Transverse colon (tissue), 4 donors: ENCODE measurements at regions not wholly inside any gene's neighbourhood (a gene's known extent, or its start where the extent isn't known, plus 50 kb on each side); places are given as distances from the start of the nearest gene placed in this dataset.

Experiments used
- CTCF ChIP-seq, 5 experiments: fragments of 200-600 bp in 3 of 5; fragments of 450-650 bp in 2 of 5; sonication (generic) in 3 of 5; IDR thresholded peaks; 1 replicate in 2 of 5; 2 replicates in 3 of 5; pipeline ENCODE4 v1.5.1; 2016 to 2017; ENCODE audit warnings: antibody characterized with exemption in 5 of 5, inconsistent platforms in 3 of 5, mild to moderate bottlenecking in 2 of 5, moderate library complexity in 1 of 5
- POLR2AphosphoS5 ChIP-seq, 3 donors: sonication (generic); formaldehyde crosslinking; IDR thresholded peaks; one replicate each; pipeline ENCODE4 v1.6.1; 2016; ENCODE audit warnings: antibody characterized with exemption in 3 of 3

- TF ChIP-seq CTCF (IDR thresholded peaks at IDR 0.05): no peak
- TF ChIP-seq POLR2AphosphoS5 (IDR thresholded peaks at IDR 0.05): no peak
Measured at GRCh38 chr12:73699318-73699717, 838.3 kb upstream of the ATXN7L3B start.
